ENCODE measurements at regions not wholly inside any gene's neighbourhood (a gene's known extent, or its start where the extent isn't known, plus 50 kb on each side); places are given as distances from the start of the nearest gene placed in this dataset.
"Not testable (repeated sequence)": the region's sequence is repeated elsewhere in the genome, so short reads cannot be mapped to it uniquely, and the experiment has no call there.

DNA sequence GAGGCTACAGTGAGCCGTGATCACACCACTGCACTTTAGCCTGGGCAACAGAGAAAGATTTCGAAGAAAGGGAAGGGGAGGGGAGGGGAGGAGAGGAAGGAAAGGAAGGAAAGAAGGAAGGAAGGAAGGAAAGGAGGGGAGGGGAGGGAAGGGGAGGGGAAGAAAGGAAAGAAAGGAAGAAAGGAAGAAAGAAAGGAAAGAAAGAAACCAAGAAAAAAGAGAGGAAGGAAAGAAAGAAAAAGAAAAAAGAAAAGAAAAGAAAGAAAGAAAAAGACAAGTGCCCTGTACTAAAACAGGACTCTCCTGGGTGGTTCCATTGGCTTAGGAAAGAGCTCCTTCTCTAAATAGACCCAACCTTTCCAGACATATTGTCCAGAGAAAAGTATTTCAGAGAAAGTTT, 136.6 kb downstream of the PXDC1 start:
- Histone ChIP-seq H3K9ac (ENCODE audit: control insufficient read depth, insufficient read depth, low read length) (no peak overlapping the region), H3K79me2 (ENCODE audit: control insufficient read depth, insufficient read depth, low read length) (no peaks in the 10 kb centered on the region), H3K36me3 (ENCODE audit: control insufficient read depth in 2 of 2, insufficient read depth in 2 of 2, low read length in 1 of 2) (no peaks in the 10 kb centered on the region), H3K27me3 (replicated peaks in 1 of 2; ENCODE audit: control insufficient read depth in 2 of 2, insufficient read depth in 2 of 2, low read length in 1 of 2) (peaks cover 0 to 2% of the 10 kb centered on the region in 2 experiments; a peak in 2 of 4 replicates), H3K4me1 (ENCODE audit: control insufficient read depth, insufficient read depth, low read length) (no peaks in the 10 kb centered on the region), H2AFZ (ENCODE audit: control insufficient read depth, low read depth, low read length) (no peak overlapping the region), H3K4me2 (ENCODE audit: control insufficient read depth, insufficient read depth) (no peak overlapping the region), H3K9me3 (replicated peaks; ENCODE audit: control insufficient read depth, insufficient read depth, low read length) (no peaks in the 10 kb centered on the region), H4K20me1 (ENCODE audit: control insufficient read depth, insufficient read depth) (no peaks in the 10 kb centered on the region), H3K27ac (ENCODE audit: control insufficient read depth, insufficient read depth) (no peak overlapping the region), H3K4me3 (no peak overlapping the region)
- CTCF ChIA-PET, result no interaction called here
- FAIRE-seq, result no peak
- DNase-seq (ENCODE audit: low read depth, low spot score), result no peak
- in situ Hi-C loops (cut with MboI) (no loop called here), intact Hi-C loops (cut with micrococcal nuclease; ENCODE audit: unreplicated experiment) (no loop called here)
- WGBS (ENCODE audit: insufficient coverage, insufficient replicate concordance, low lambda C conversion rate, missing lambda C conversion rate), result 0% methylated on average over 1 of the region's 2 CpGs
- ATAC-seq, result no peak
- BruUV-seq (replicated peaks), result no TSS peak
- RAD21 ChIA-PET (ENCODE audit: unreplicated experiment), result no interaction called here
- SMC1A ChIA-PET (ENCODE audit: uncharacterized antibody, unreplicated experiment), result no interaction called here
- TF ChIP-seq, protein P1, sequence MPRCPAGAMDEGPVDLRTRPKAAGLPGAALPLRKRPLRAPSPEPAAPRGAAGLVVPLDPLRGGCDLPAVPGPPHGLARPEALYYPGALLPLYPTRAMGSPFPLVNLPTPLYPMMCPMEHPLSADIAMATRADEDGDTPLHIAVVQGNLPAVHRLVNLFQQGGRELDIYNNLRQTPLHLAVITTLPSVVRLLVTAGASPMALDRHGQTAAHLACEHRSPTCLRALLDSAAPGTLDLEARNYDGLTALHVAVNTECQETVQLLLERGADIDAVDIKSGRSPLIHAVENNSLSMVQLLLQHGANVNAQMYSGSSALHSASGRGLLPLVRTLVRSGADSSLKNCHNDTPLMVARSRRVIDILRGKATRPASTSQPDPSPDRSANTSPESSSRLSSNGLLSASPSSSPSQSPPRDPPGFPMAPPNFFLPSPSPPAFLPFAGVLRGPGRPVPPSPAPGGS (IDR thresholded peaks at IDR 0.05; ENCODE audit: borderline replicate concordance, insufficient read depth, low read depth, low read length, poor library complexity, severe bottlenecking), result no peak
- POLR2A ChIA-PET, result no interaction called here

GRCh38 chr6:3613565-3613964, 137.9 kb downstream of the PXDC1 start:
- H3K9me3 ChIP-seq (replicated peaks; ENCODE audit: control insufficient read depth, insufficient read depth, low read length); H3K27me3 ChIP-seq (replicated peaks in 1 of 2; ENCODE audit: control insufficient read depth in 2 of 2, insufficient read depth in 2 of 2, low read length in 1 of 2); H3K36me3 ChIP-seq (ENCODE audit: control insufficient read depth in 2 of 2, insufficient read depth in 2 of 2, low read length in 1 of 2); POLR2A ChIA-PET; RAD21 ChIA-PET (ENCODE audit: unreplicated experiment); H3K4me2 ChIP-seq (ENCODE audit: control insufficient read depth, insufficient read depth); in situ Hi-C loops (cut with MboI); H3K27ac ChIP-seq (ENCODE audit: control insufficient read depth, insufficient read depth); SMC1A ChIA-PET (ENCODE audit: uncharacterized antibody, unreplicated experiment); DNase-seq (ENCODE audit: low read depth, low spot score); FAIRE-seq; ATAC-seq; BruUV-seq (replicated peaks); intact Hi-C loops (cut with micrococcal nuclease; ENCODE audit: unreplicated experiment); H3K79me2 ChIP-seq (ENCODE audit: control insufficient read depth, insufficient read depth, low read length); H3K4me3 ChIP-seq; H3K9ac ChIP-seq (ENCODE audit: control insufficient read depth, insufficient read depth, low read length); CTCF ChIA-PET; H3K4me1 ChIP-seq (ENCODE audit: control insufficient read depth, insufficient read depth, low read length); H2AFZ ChIP-seq (ENCODE audit: control insufficient read depth, low read depth, low read length); H4K20me1 ChIP-seq (ENCODE audit: control insufficient read depth, insufficient read depth): not testable (repeated sequence)
- WGBS (ENCODE audit: insufficient coverage, insufficient replicate concordance, low lambda C conversion rate, missing lambda C conversion rate), result 71% methylated on average over 1 of the region's 1 CpG

Measured in GM12878 (cell line).